Pancreas (tissue), 10 donors: ENCODE measurements at regions not wholly inside any gene's neighbourhood (a gene's known extent, or its start where the extent isn't known, plus 50 kb on each side); places are given as distances from the start of the nearest gene placed in this dataset.

ENCODE experiments used
- ATAC-seq, 4 donors: fragments of 200-7000 bp; cut with Tn5 transposase; one replicate each; pipeline versions ENCODE4 v1.8.0 to v1.9.1; 2020; ENCODE audit warnings: mild to moderate bottlenecking in 4 of 4, moderate library complexity in 4 of 4
- DNase-seq, 6 donors: peaks; one replicate each; pipeline ENCODE4 v3.0.0-alpha.2; 2020
- FAIRE-seq: peaks from 2 replicates; lab custom pipeline; 2012; peaks lifted over from hg19 to GRCh38; lab: Jason Lieb, UNC
- H3K27ac ChIP-seq, 4 donors: fragments of 200-600 bp; sonication (generic); 1 replicate in 3 of 4; 2 replicates in 1 of 4; pipeline versions ENCODE4 v1.5.0 to v1.8.0; 2020
- H3K27me3 ChIP-seq, 4 donors: fragments of 200-600 bp; one replicate each; pipeline ENCODE4 v1.8.0; 2021
- H3K36me3 ChIP-seq, 3 donors: fragments of 200-600 bp; sonication (generic) in 1 of 3; one replicate each; pipeline versions ENCODE4 v1.5.0 to v1.8.0; 2020 to 2021
- H3K4me1 ChIP-seq, 3 donors: fragments of 200-600 bp; one replicate each; pipeline ENCODE4 v1.8.0; 2021
- H3K4me3 ChIP-seq, 4 donors: fragments of 200-600 bp; sonication (generic) in 2 of 4; one replicate each; pipeline versions ENCODE4 v1.5.0 to v1.8.0; 2020 to 2021
- H3K9me3 ChIP-seq, 4 donors: fragments of 200-600 bp; one replicate each; pipeline ENCODE4 v1.8.0; 2021
- CTCF ChIP-seq, 4 donors: fragments of 200-600 bp; sonication (generic) in 3 of 4; IDR thresholded peaks; one replicate each; pipeline versions ENCODE4 v1.5.0 to v1.8.0; 2021; ENCODE audit warnings: antibody characterized with exemption in 4 of 4
- WGBS, 2 donors: extraction: QIAGEN DNeasy Blood & Tissue Kit; methylation state at CpG; one replicate each; pipeline ENCODE4 v1.1.7; 2013; 5-methylcytosine and 5-hydroxymethylcytosine counted together
- intact Hi-C, 3 donors: fragments of 100-400 bp; cut with DNase I; formaldehyde crosslinking; loops; one replicate each; pipeline versions ENCODE4 v1.11.1 to v1.14.2; 2022
- donor health status: healthy with polysubstance abuse.
- donor health status: DM: no; HTN: no; CAD: no; lungs with moderate emphysema.
- donor health status: DM: no; HTN: no; CAD: no.
- donor health status: control.
- donor health status: control.
- donor health status: Bipolar disorder and iron deficiency.
- donor health status: DM: yes; HTN: yes; CAD: no.
- donor health status: DM: no; HTN: no; CAD: no.
- donor health status: DM: no; HTN: no; CAD: no.
- donor health status: DM: yes; HTN: yes; CAD: no.

- DNase-seq (no peak), ATAC-seq (no peak), FAIRE-seq (no peak)
- no peaks in the 10 kb centered on the region for H3K4me1 ChIP-seq
- H3K4me3 ChIP-seq, result no peak overlapping the region
- intact Hi-C loops, result no loop called here
- 65 to 75% methylated on average over 16 of the region's 16 CpGs for WGBS, 2 donors
- no peaks in the 10 kb centered on the region for H3K36me3 ChIP-seq
- H3K27me3 ChIP-seq, result no peaks in the 10 kb centered on the region
- no peak for TF ChIP-seq CTCF (IDR thresholded peaks at IDR 0.05)
- H3K27ac ChIP-seq, result no peak overlapping the region
- no peaks in the 10 kb centered on the region for H3K9me3 ChIP-seq
Observed at GRCh38 chr18:78686976-78687685, 292.5 kb upstream of the SALL3 start.

- no peak for TF ChIP-seq CTCF (IDR thresholded peaks at IDR 0.05)
- Histone ChIP-seq H3K27ac (no peak overlapping the region), H3K27me3 (no peaks in the 10 kb centered on the region), H3K36me3 (no peaks in the 10 kb centered on the region), H3K9me3 (no peaks in the 10 kb centered on the region), H3K4me1 (no peaks in the 10 kb centered on the region), H3K4me3 (no peak overlapping the region)
- ATAC-seq, result no peak
- FAIRE-seq, result no peak
- no peak for DNase-seq
- WGBS, 2 donors, result 66 to 67% methylated on average over 7 of the region's 7 CpGs
- intact Hi-C loops, result no loop called here
Observed at GRCh38 chr18:78687736-78688135, 291.9 kb upstream of the SALL3 start.

GRCh38 chr18:78688249-78688648, 291.4 kb upstream of the SALL3 start:
- FAIRE-seq (no peak), ATAC-seq (no peak), DNase-seq (no peak)
- H3K4me3 ChIP-seq, result no peak overlapping the region
- TF ChIP-seq CTCF (IDR thresholded peaks at IDR 0.05), result no peak
- intact Hi-C loops, result no loop called here
- H3K36me3 ChIP-seq, result no peaks in the 10 kb centered on the region
- H3K27me3 ChIP-seq, result no peaks in the 10 kb centered on the region
- no peaks in the 10 kb centered on the region for H3K4me1 ChIP-seq
- no peak overlapping the region for H3K27ac ChIP-seq
- no peaks in the 10 kb centered on the region for H3K9me3 ChIP-seq
- 66 to 76% methylated on average over 12 of the region's 12 CpGs for WGBS, 2 donors

- ATAC-seq, result no peak
- DNase-seq, result no peak
- Histone ChIP-seq H3K4me1 (no peaks in the 10 kb centered on the region), H3K27me3 (no peaks in the 10 kb centered on the region), H3K9me3 (no peaks in the 10 kb centered on the region), H3K4me3 (no peak overlapping the region), H3K27ac (no peak overlapping the region), H3K36me3 (no peaks in the 10 kb centered on the region)
- 70 to 79% methylated on average over 11 of the region's 11 CpGs for WGBS, 2 donors
- no peak for TF ChIP-seq CTCF (IDR thresholded peaks at IDR 0.05)
- intact Hi-C loops, result no loop called here
- FAIRE-seq, result no peak
Observed at GRCh38 chr18:78688916-78689315, 290.7 kb upstream of the SALL3 start.

- no peak overlapping the region for H3K27ac ChIP-seq
- 75 to 88% methylated on average over 15 of the region's 15 CpGs for WGBS, 2 donors
- no peaks in the 10 kb centered on the region for H3K36me3 ChIP-seq
- no peaks in the 10 kb centered on the region for H3K9me3 ChIP-seq
- no peak for DNase-seq
- no peaks in the 10 kb centered on the region for H3K4me1 ChIP-seq
- no peak overlapping the region for H3K4me3 ChIP-seq
- ATAC-seq, result no peak
- no peak for TF ChIP-seq CTCF (IDR thresholded peaks at IDR 0.05)
- H3K27me3 ChIP-seq, result no peaks in the 10 kb centered on the region
- no peak for FAIRE-seq
- intact Hi-C loops, result no loop called here
Observed at GRCh38 chr18:78689606-78690005, 290.0 kb upstream of the SALL3 start.
